BJ (cell line): ENCODE measurements at regions not wholly inside any gene's neighbourhood (a gene's known extent, or its start where the extent isn't known, plus 50 kb on each side); places are given as distances from the start of the nearest gene placed in this dataset.

Source experiments
- CTCF ChIA-PET: fragments of 350-600 bp; formaldehyde crosslinking; extraction: SDS; loops from one replicate; lab custom pipeline; 2021; ENCODE audit warnings: antibody characterized with exemption, inconsistent platforms; lab: Yijun Ruan, JAX
- POLR2A ChIA-PET: fragments of 300-600 bp; sonication (Branson Sonifier 250); formaldehyde crosslinking; extraction: SDS; loops from one replicate; lab custom pipeline; 2021; ENCODE audit warnings: antibody characterized with exemption; lab: Charles Lee
- DNase-seq: peaks from one replicate; pipeline ENCODE4 v3.0.0-alpha.2; 2011; ENCODE audit warnings: low read depth
- H3K27me3 ChIP-seq: 2 replicates; pipeline ENCODE4 v1.6.0; 2011; ENCODE audit warnings: low read length; ENCODE audit not compliant: control insufficient read depth, insufficient read depth
- H3K36me3 ChIP-seq: 2 replicates; pipeline ENCODE4 v1.5.1; 2011; ENCODE audit warnings: low read length; ENCODE audit not compliant: control insufficient read depth, insufficient read depth
- H3K4me3 ChIP-seq: 2 replicates; pipeline ENCODE4 v1.5.1; 2011; ENCODE audit warnings: low read depth, mild to moderate bottlenecking, control low read depth, low read length
- TF ChIP-seq, protein P1 (sequence below): IDR thresholded peaks from 2 replicates; pipeline ENCODE4 v1.5.1; 2011; ENCODE audit warnings: low read depth, mild to moderate bottlenecking, control low read depth, inconsistent platforms, low read length, moderate library complexity; ENCODE audit not compliant: insufficient read depth

DNA sequence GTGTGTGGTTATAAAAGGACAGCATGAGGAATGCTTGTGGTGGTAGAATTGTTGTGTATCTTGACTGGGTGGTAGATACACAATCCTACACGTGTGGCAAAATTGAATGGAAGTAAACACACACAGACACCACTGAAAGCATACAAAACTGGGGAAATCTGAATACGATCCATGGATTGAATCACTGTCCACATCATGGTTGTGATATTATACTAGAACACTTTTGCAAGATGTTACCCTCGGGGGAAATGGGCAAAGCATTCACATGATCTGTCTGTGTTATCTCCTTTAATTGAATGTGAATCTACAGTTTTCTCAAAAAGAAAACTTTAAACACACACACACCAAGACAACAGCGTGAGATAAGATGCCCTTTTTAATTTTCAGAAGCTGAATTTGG is 165.2 kb upstream of the CELF2 start:
- Histone ChIP-seq H3K36me3 (no peaks in the 10 kb centered on the region), H3K27me3 (no peaks in the 10 kb centered on the region), H3K4me3 (no peak overlapping the region)
- POLR2A ChIA-PET, result no interaction called here
- CTCF ChIA-PET, result no interaction called here
- DNase-seq, result no peak
- TF ChIP-seq, protein P1, sequence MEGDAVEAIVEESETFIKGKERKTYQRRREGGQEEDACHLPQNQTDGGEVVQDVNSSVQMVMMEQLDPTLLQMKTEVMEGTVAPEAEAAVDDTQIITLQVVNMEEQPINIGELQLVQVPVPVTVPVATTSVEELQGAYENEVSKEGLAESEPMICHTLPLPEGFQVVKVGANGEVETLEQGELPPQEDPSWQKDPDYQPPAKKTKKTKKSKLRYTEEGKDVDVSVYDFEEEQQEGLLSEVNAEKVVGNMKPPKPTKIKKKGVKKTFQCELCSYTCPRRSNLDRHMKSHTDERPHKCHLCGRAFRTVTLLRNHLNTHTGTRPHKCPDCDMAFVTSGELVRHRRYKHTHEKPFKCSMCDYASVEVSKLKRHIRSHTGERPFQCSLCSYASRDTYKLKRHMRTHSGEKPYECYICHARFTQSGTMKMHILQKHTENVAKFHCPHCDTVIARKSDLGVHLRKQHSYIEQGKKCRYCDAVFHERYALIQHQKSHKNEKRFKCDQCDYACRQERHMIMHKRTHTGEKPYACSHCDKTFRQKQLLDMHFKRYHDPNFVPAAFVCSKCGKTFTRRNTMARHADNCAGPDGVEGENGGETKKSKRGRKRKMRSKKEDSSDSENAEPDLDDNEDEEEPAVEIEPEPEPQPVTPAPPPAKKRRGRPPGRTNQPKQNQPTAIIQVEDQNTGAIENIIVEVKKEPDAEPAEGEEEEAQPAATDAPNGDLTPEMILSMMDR, result no peak

DNA sequence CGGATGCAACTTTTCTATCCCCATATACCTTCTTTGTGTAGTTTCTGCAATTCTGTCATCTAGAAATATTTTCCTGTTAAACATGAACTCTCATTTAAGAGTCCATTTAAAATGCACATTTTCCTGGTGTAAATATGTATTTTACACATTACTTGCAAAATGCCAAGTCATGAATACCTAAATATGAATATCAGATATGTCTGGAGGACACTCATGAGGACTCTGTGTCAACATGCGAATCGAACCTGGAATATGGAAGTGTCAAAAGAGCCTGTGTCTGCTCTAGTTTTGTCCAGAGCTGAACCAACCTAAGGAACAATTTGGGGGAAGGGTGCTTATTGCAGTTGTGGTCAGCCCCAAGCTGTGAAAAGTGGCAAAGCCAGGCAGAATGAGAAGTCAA is 163.7 kb upstream of the CELF2 start:
- no peak for DNase-seq
- Histone ChIP-seq H3K36me3 (no peaks in the 10 kb centered on the region), H3K27me3 (no peaks in the 10 kb centered on the region), H3K4me3 (no peak overlapping the region)
- ChIA-PET CTCF (no interaction called here), POLR2A (no interaction called here)
- TF ChIP-seq, protein P1, result no peak

DNA sequence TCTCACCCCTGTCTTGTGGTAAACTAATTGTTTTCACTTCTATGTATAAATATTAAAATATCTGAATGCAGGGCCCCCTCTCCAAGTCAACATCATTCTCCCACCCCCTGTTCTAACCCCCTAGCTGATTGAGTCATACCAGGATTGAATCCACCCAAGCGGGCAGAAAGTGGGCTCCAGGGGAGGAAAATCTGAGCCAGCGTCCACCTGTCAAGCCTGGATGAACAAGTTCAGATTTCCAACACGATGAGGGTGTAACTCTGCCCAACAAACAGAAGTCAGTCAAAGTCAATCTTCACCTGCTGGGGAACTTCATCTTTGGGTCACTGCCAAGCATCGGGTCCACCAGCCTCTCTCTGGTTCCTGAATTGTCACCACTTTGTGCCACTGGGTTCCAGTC is 162.9 kb upstream of the CELF2 start:
- TF ChIP-seq, protein P1, result no peak
- no peak for DNase-seq
- no peak overlapping the region for H3K4me3 ChIP-seq
- POLR2A ChIA-PET, result no interaction called here
- CTCF ChIA-PET, result no interaction called here
- H3K27me3 ChIP-seq, result no peaks in the 10 kb centered on the region
- H3K36me3 ChIP-seq, result no peaks in the 10 kb centered on the region

DNA sequence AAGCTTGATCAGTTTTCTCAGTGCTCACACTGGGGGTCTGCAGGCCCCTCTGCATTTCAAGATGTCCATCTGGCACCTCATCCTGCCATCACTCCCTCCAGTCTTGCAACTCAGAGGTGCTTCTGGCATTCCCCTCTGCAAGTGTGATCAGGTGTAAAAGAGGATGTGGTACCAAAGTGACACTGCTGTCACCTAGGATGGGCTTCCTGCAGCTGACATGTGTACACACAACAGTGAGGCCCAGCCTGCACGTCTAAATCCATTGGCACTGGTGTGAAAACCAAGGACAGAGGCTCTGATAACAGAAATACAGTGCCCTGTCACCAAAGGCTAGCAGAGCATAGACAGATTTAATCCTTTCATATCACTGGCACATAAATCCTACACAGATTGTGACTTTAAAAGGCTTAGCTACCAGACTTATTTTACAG is 162.5 kb upstream of the CELF2 start:
- H3K4me3 ChIP-seq, result no peak overlapping the region
- ChIA-PET CTCF (no interaction called here), POLR2A (no interaction called here)
- no peaks in the 10 kb centered on the region for H3K36me3 ChIP-seq
- TF ChIP-seq, protein P1, result no peak
- no peaks in the 10 kb centered on the region for H3K27me3 ChIP-seq
- DNase-seq, result no peak

DNA sequence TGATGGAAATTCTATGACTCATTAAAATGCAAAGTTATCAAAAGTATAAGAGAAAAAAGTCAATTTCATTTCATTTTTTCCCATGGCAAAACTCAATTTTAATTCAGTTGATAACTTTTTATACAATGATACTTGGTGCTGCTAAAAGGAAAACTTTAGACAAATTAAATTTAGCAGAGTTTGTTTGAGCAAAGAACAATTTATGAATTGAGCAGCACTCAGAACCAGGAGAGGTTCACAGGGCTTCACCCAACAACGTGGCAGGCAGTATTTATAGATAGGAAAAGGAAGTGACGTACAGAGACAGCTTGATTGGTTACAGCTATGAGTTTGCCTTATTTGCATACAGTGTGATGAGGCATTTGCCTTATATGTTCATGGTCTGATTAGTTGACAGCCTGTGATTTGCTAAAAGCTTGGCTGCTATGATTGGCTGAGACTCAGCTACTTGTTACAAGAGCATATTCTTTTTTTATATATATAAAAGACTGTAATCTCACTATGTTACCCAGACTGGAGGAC is 157.2 kb upstream of the CELF2 start:
- ChIA-PET POLR2A (no interaction called here), CTCF (no interaction called here)
- Histone ChIP-seq H3K36me3 (no peaks in the 10 kb centered on the region), H3K4me3 (no peak overlapping the region), H3K27me3 (no peaks in the 10 kb centered on the region)
- no peak for DNase-seq
- TF ChIP-seq, protein P1, result no peak
